ENCODE measurements at regions not wholly inside any gene's neighbourhood (a gene's known extent, or its start where the extent isn't known, plus 50 kb on each side); places are given as distances from the start of the nearest gene placed in this dataset.
A peak's percentile ranks its signal among the peaks of the same experiment; 100 is the strongest.

DNA sequence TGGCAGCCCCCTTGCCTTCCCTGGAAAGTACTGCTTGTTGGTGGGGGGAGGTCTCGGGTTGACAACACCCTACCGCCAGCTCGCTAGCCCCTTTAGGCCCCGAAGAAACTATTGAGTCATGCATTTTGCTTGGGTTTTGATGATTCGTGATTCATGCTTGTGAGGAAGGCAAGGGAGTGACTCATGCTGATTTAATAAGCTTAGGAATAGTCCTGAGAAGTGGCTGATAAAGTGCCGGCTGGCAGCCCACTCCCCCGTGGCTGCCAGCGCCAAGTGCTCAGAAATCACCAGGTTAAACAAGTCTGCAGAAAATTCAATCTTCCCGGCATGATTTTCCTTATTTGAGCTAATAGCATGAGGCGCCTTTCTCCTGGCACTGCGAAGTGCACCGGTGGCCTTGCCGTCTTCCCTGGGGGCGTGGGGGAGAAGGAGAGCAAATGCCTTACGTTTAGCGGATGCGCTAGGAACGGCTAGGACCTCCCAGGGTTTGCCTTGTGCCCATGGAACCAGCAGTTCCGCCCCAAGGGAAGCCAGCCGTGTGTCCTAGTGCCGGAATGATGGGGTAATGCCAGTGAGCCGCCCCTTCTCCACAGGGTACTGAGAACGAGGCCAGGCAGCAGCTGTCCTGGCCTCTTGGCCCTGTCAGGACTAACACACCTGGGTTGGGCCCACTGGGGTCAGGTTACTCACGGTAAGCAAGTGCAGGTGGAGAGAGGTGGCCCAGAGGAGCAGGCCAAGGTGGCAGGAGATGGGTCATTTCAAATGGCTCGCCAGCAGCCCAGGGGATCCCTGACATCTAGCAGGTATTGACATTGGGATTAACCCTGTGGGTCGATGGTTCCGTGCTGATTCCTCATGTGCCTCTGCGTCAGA is 151.9 kb downstream of the MACROH2A1 start:
- CTCF ChIA-PET: interaction anchor here (1.1 to 3.6 kb wide), 9 partner anchors 11 to 297 kb away, joined by 3 to 16 read pairs (median 7); no protein-coding TSS in a partner anchor
- 8% methylated on average over 20 of the region's 28 CpGs for WGBS (ENCODE audit: missing lambda C conversion rate)
- no peak for FAIRE-seq
- ATAC-seq: peak; percentile 80 to 86
- POLR2A ChIA-PET: interaction anchor here (1.2 kb wide), 2 partner anchors 10 to 61 kb away, joined by 3 to 4 read pairs; no protein-coding TSS in a partner anchor
- Histone ChIP-seq H3K4me2 (peak overlapping the region; percentile 82), H3K27ac (peak overlapping the region; percentile 93 to 98), H3K9me3 (no peaks in the 10 kb centered on the region), H3K4me1 (peaks cover 63% of the 10 kb centered on the region), H3K4me3 (0 out of 3 replicates have a peak overlapping the region, but pooled peaks have one; percentile 17)
- peak; percentile 85 to 86 for DNase-seq (ENCODE audit: low read depth in 1 of 2, low spot score in 1 of 2)
- TF ChIP-seq, protein P1, sequence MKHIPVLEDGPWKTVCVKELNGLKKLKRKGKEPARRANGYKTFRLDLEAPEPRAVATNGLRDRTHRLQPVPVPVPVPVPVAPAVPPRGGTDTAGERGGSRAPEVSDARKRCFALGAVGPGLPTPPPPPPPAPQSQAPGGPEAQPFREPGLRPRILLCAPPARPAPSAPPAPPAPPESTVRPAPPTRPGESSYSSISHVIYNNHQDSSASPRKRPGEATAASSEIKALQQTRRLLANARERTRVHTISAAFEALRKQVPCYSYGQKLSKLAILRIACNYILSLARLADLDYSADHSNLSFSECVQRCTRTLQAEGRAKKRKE (CRISPR knock-in tag; IDR thresholded peaks at IDR 0.05; ENCODE audit: low read depth): no peak
- TF ChIP-seq NR3C1 (IDR thresholded peaks at IDR 0.05) (no peak), BCL3 (IDR thresholded peaks at IDR 0.05) (peak; percentile 57; the same call in 2 of the 3 replicates), EP300 (IDR thresholded peaks at IDR 0.05) (peak in 1 of 2 experiments; percentile 58; a peak in 2 of 5 replicates), EHMT2 (IDR thresholded peaks at IDR 0.05; ENCODE audit: low read depth) (no peak), MAFK (IDR thresholded peaks at IDR 0.05; ENCODE audit: partially characterized antibody) (peak; percentile 86), JUNB (IDR thresholded peaks at IDR 0.05) (peak; percentile 94), FOSL2 (IDR thresholded peaks at IDR 0.05) (peak; percentile 98), FOSL2 (CRISPR knock-in tag; IDR thresholded peaks at IDR 0.05) (peak; percentile 97), SMC3 (IDR thresholded peaks at IDR 0.05) (peak; percentile 24; the same call in 1 of the 3 replicates), NFE2L2 (conservative IDR thresholded peaks at IDR 0.05; ENCODE audit: low read length) (0 out of 2 replicates have a peak, but pooled peaks have one; percentile 11), CHD4 (IDR thresholded peaks at IDR 0.05; ENCODE audit: borderline replicate concordance) (no peak), CHD2 (IDR thresholded peaks at IDR 0.05; ENCODE audit: low read length, partially characterized antibody) (no peak), JUN (IDR thresholded peaks at IDR 0.05) (peak; percentile 70 to 79; a peak in 2 of 5 replicates), GATA3 (IDR thresholded peaks at IDR 0.05; ENCODE audit: borderline replicate concordance) (peak; percentile 64; the same call in 1 of the 2 replicates), CEBPB (IDR thresholded peaks at IDR 0.05) (peak in 1 of 2 experiments; percentile 69; a peak in 2 of 4 replicates), RFX5 (IDR thresholded peaks at IDR 0.05) (no peak)
- TF ChIP-seq, protein P2, sequence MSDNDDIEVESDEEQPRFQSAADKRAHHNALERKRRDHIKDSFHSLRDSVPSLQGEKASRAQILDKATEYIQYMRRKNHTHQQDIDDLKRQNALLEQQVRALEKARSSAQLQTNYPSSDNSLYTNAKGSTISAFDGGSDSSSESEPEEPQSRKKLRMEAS (IDR thresholded peaks at IDR 0.05): peak; percentile 48; the same call in 1 of the 2 replicates

DNA sequence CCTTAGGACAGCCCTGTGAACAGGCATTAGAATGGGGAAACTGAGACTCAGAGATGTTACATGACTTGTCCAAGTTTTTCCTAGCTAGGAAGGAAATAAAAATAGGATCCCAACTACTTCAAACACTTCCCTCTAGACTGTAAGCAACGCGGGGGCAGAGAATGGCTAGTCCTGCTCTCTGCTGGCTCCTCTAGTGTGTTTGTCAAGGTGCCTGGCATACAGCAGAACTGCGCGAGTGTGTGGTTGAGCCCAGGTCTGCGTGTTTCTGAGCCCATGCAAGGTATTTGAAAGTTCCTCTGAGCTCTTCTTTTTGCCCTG is 152.5 kb downstream of the MACROH2A1 start:
- TF ChIP-seq CHD4 (IDR thresholded peaks at IDR 0.05; ENCODE audit: borderline replicate concordance) (no peak), JUNB (IDR thresholded peaks at IDR 0.05) (no peak), TP53 (CRISPR knock-in tag; IDR thresholded peaks at IDR 0.05) (no peak), FOXS1 (CRISPR knock-in tag; IDR thresholded peaks at IDR 0.05) (no peak), HOXB13 (CRISPR knock-in tag; IDR thresholded peaks at IDR 0.05; ENCODE audit: low read depth) (no peak), ESRRA (IDR thresholded peaks at IDR 0.05; ENCODE audit: borderline replicate concordance, low read length) (no peak), PHF8 (IDR thresholded peaks at IDR 0.05; ENCODE audit: borderline replicate concordance, low read depth) (no peak), NPAS2 (CRISPR knock-in tag; IDR thresholded peaks at IDR 0.05; ENCODE audit: borderline replicate concordance) (no peak), KDM1A (IDR thresholded peaks at IDR 0.05; ENCODE audit: low read depth) (no peak)
- no peak for FAIRE-seq
- ChIA-PET CTCF (interaction anchor here (1.1 to 3.6 kb wide), 8 partner anchors 10 to 87 kb away, joined by 3 to 16 read pairs (median 8); no protein-coding TSS in a partner anchor), POLR2A (interaction anchor here (1.2 kb wide), 2 partner anchors 9 to 62 kb away, joined by 3 to 4 read pairs; no protein-coding TSS in a partner anchor)
- peak overlapping the region; percentile 93 to 98 for H3K27ac ChIP-seq
- H3K4me1 ChIP-seq: peaks cover 69% of the 10 kb centered on the region
- DNase-seq (ENCODE audit: low read depth in 1 of 2, low spot score in 1 of 2): no peak
- 0 out of 3 replicates have a peak overlapping the region, but pooled peaks have one; percentile 10 for H3K4me3 ChIP-seq
- ATAC-seq: peak; percentile 65 to 80
- no peaks in the 10 kb centered on the region for H3K9me3 ChIP-seq
- 20% methylated on average over 5 of the region's 5 CpGs for WGBS (ENCODE audit: missing lambda C conversion rate)
- peak overlapping the region; percentile 82 for H3K4me2 ChIP-seq

Measured in A549 (cell line).